Skeletal muscle tissue (tissue), 4 donors: ENCODE measurements at regions not wholly inside any gene's neighbourhood (a gene's known extent, or its start where the extent isn't known, plus 50 kb on each side); places are given as distances from the start of the nearest gene placed in this dataset. TPM values are rescaled to one million over a fixed set of nuclear protein-coding genes. Genes with fewer than 3 reads are reported as not detected.

Source experiments
- H3K27ac ChIP-seq: one replicate; pipeline ENCODE4 v1.7.0; 2013; ENCODE audit warnings: mild to moderate bottlenecking, low read depth, low read length, inconsistent platforms
- H3K27me3 ChIP-seq, 3 donors: one replicate each; pipeline ENCODE4 v1.7.0; 2013; ENCODE audit warnings: low read length in 3 of 3; ENCODE audit not compliant: control insufficient read depth in 3 of 3, insufficient read depth in 3 of 3
- H3K36me3 ChIP-seq, 3 donors: one replicate each; pipeline ENCODE4 v1.7.0; 2013; ENCODE audit warnings: low read length in 3 of 3; ENCODE audit not compliant: control insufficient read depth in 3 of 3, insufficient read depth in 3 of 3
- H3K4me1 ChIP-seq, 3 donors: one replicate each; pipeline ENCODE4 v1.7.0; 2013; ENCODE audit warnings: low read length in 3 of 3, mild to moderate bottlenecking in 3 of 3; ENCODE audit not compliant: control insufficient read depth in 3 of 3, insufficient read depth in 3 of 3
- H3K4me3 ChIP-seq, 3 donors: one replicate each; pipeline ENCODE4 v1.7.0; 2013; ENCODE audit warnings: low read length in 3 of 3
- H3K9ac ChIP-seq, 3 donors: one replicate each; pipeline ENCODE4 v1.7.0; 2013; ENCODE audit warnings: low read length in 3 of 3, mild to moderate bottlenecking in 3 of 3, moderate library complexity in 2 of 3, low read depth in 1 of 3
- H3K9me3 ChIP-seq, 3 donors: one replicate each; pipeline ENCODE4 v1.7.0; 2013; ENCODE audit warnings: low read length in 3 of 3; ENCODE audit not compliant: control insufficient read depth in 3 of 3
- small RNA-seq: library from RNA; depleted of rRNA; stranded (forward); fragments of <200 nt; gene quantifications from one replicate; pipeline ENCODE3, GENCODE V24; 2014
- donor health status: Osteomylitis.

- H3K27ac ChIP-seq: no peak overlapping the region
- no peaks in the 10 kb centered on the region for H3K9me3 ChIP-seq
- H3K27me3 ChIP-seq: peaks cover 5 to 23% (median 20%) of the 10 kb centered on the region in 3 donors
- no peak overlapping the region for H3K9ac ChIP-seq
- H3K4me3 ChIP-seq: no peak overlapping the region
- H3K36me3 ChIP-seq: no peaks in the 10 kb centered on the region
- H3K4me1 ChIP-seq: peaks cover 0 to 10% (median 5%) of the 10 kb centered on the region in 3 donors
Measured at GRCh38 chr6:33853736-33854135, 49.9 kb upstream of the MLN start.

Small RNAs in the stretch of these regions (small RNA-seq; reads per million reads assigned to genes)
- not detected for gene AL138889.2
- gene MIR7159: not detected
